ENCODE measurements at regions not wholly inside any gene's neighbourhood (a gene's known extent, or its start where the extent isn't known, plus 50 kb on each side); places are given as distances from the start of the nearest gene placed in this dataset.
"Not testable (repeated sequence)": the region's sequence is repeated elsewhere in the genome, so short reads cannot be mapped to it uniquely, and the experiment has no call there.

DNA sequence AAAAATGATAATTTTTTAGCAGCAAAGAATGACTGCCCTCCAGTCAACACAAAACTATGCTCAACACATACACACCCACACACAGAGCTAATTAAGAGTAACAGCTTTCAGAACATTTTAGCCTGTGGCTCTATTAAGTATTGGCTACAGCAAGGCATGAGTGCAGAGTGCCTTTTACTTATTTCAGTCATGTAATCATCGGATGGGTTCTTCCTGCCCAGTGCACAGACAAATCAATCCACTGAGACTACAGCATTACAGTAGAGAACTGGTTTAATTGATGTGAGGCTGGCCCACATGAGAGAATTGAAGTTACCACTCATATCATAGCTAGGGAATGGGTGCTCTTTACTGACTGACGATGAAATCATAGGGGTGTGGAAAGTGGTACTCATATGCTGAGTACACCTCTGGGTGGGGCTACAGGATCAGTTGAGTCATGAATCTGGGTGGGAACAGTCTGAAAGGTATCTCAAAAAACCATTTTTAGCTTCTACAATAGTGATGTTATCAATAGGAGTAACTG lies 241.0 kb downstream of the FSIP2 start:
- in situ Hi-C loops (cut with MboI; ENCODE audit: low pct_unique_long_range_greater_than_20kb, low sequenced_read_pairs, unreplicated experiment), result no loop called here
- DNase-seq (ENCODE audit: low spot score), result no peak
- no peak for TF ChIP-seq CTCF (IDR thresholded peaks at IDR 0.05; ENCODE audit: extremely low read depth, insufficient read depth, missing control alignments)

- no peak for TF ChIP-seq CTCF (IDR thresholded peaks at IDR 0.05; ENCODE audit: extremely low read depth, insufficient read depth, missing control alignments)
- DNase-seq (ENCODE audit: low spot score), result no peak
- in situ Hi-C loops (cut with MboI; ENCODE audit: low pct_unique_long_range_greater_than_20kb, low sequenced_read_pairs, unreplicated experiment), result no loop called here
Measured at GRCh38 chr2:185980944-185981343, 242.3 kb downstream of the FSIP2 start.

- DNase-seq (ENCODE audit: low spot score), result no peak
- TF ChIP-seq CTCF (IDR thresholded peaks at IDR 0.05; ENCODE audit: extremely low read depth, insufficient read depth, missing control alignments), result no peak
- in situ Hi-C loops (cut with MboI; ENCODE audit: low pct_unique_long_range_greater_than_20kb, low sequenced_read_pairs, unreplicated experiment), result no loop called here
Measured at GRCh38 chr2:185984670-185985069, 246.1 kb downstream of the FSIP2 start.

DNA sequence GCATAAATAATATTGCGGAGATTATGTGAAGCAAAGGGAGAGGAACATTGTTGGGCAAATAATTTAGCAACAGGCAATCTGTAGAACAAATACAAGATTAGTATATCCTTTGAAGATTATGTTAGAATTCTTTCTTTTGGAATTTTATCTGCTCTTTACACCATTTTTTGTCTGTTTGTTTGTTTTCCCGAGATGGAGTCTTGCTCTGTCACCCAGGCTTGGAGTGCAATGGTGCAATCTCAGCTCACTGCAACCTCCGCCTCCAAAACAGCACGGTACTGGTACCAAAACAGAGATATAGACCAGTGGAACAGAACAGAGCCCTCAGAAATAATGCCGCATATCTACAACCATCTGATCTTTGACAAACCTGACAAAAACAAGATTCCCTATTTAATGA lies 250.3 kb downstream of the FSIP2 start:
- DNase-seq (ENCODE audit: low spot score); in situ Hi-C loops (cut with MboI; ENCODE audit: low pct_unique_long_range_greater_than_20kb, low sequenced_read_pairs, unreplicated experiment): not testable (repeated sequence)

- TF ChIP-seq CTCF (IDR thresholded peaks at IDR 0.05; ENCODE audit: extremely low read depth, insufficient read depth, missing control alignments), result no peak
- DNase-seq (ENCODE audit: low spot score), result no peak
- in situ Hi-C loops (cut with MboI; ENCODE audit: low pct_unique_long_range_greater_than_20kb, low sequenced_read_pairs, unreplicated experiment), result no loop called here
Measured at GRCh38 chr2:185990861-185991525, 252.4 kb downstream of the FSIP2 start.

- no peak for TF ChIP-seq CTCF (IDR thresholded peaks at IDR 0.05; ENCODE audit: extremely low read depth, insufficient read depth, missing control alignments)
- in situ Hi-C loops (cut with MboI; ENCODE audit: low pct_unique_long_range_greater_than_20kb, low sequenced_read_pairs, unreplicated experiment), result no loop called here
- no peak for DNase-seq (ENCODE audit: low spot score)
Measured at GRCh38 chr2:185998562-185999070, 260.0 kb downstream of the FSIP2 start.

GRCh38 chr2:186009341-186009740 lies 270.7 kb downstream of the FSIP2 start:
- DNase-seq (ENCODE audit: low spot score), result no peak
- in situ Hi-C loops (cut with MboI; ENCODE audit: low pct_unique_long_range_greater_than_20kb, low sequenced_read_pairs, unreplicated experiment), result no loop called here
- no peak for TF ChIP-seq CTCF (IDR thresholded peaks at IDR 0.05; ENCODE audit: extremely low read depth, insufficient read depth, missing control alignments)
